ENCODE measurements at regions not wholly inside any gene's neighbourhood (a gene's known extent, or its start where the extent isn't known, plus 50 kb on each side); places are given as distances from the start of the nearest gene placed in this dataset.

DNA sequence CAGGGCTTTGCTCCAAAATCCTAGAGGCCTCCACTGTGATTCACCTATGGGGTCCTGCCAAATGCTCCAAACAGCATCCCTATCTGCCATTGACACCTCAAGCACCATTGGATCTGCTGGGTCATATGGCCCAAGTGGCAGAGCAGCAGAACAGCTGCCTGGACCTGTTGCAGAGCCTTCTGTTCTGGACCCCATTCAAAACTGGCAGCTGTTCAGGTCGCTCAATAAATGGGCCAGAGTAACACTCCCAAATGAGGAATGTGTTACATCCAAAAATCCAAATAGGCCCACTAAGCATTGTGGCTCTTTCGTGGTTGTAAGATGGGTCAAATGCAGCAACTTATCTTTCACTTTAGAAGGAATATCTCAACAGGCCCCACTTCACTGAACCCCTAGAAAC, 783.6 kb downstream of the DCDC2C start:
- no peak for DNase-seq (ENCODE audit: low read depth in 2 of 2)

DNA sequence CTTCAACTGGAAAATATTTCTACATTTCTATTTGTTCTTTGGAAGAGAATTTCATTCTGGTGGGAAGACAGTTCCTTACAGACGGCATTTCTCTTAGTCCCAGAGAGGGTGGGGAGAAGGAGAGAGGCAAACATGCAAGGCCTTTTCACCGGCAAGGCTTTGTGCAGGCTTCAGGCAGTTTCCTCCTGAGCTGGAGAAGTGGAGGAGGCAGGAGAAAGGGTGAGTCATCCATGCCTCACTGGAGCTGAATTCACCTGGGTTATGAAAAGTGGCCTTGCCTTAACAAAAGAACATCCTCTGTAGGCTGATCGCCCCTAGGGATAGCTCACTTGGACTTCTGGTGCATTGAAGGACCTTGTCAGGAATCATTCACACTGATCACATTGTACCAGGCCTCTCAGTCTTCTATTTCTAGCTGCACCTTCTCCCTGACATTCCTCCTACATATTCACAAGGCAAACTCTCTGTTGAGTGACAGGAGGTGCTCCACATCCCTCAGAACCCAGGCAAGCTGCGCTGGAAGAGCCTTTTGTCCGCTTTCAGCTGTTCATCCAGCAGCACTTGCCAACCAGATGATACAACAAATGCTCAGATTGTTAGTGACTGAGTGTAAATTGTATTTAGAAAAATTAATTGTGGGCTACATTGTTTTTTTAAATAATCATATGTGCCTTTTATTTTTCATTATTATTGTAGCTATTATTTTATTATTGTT, 796.1 kb downstream of the DCDC2C start:
- no peak for DNase-seq (ENCODE audit: low read depth in 2 of 2)

DNA sequence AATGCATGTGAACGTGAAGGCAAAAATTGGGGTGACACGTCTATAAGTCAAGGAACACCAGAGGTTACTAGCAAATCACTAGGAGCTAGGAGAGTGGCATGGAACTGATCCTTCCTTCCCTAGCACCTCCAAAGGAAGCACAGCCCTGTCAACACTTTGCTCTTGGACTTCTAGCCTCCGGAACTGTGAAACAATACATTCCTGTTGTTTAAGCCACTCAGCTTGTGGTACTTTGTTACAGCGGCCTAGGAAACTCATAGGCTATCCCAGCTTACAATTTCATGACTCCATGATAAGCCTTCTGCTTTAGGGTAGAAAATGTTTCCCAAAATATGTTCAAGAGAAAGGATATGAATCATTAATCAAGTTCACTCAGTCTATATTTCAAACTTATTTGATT, 798.1 kb downstream of the DCDC2C start:
- DNase-seq (ENCODE audit: low read depth in 2 of 2): no peak

DNA sequence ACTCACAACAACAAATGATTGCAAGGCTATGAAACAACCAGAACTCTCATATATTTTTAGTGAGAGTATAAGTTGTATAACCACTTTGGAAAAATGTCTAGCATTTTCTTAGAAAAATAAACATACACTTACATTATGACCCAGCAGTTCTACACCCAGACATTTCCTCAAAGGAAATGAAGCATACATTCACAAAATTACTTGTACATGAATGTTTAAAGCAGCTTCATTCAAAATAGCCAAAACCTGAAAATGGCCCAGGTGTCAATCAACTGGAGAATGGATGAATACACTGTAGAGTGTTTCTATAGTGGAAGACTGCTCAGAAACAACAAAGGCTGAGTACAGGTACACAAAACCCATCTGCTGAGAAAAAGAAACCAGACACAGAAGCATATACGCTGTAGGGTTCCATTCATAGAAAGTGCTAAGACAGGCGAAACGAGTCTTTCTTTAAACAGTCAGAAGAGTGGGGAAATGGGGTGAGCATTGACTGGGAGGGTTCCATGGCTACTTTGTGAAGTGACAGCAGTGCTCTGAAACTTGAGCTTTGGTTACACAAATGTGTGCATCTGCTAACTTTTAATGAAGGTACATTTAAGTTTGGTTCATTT, 799.0 kb downstream of the DCDC2C start:
- no peak for DNase-seq (ENCODE audit: low read depth in 2 of 2)

DNA sequence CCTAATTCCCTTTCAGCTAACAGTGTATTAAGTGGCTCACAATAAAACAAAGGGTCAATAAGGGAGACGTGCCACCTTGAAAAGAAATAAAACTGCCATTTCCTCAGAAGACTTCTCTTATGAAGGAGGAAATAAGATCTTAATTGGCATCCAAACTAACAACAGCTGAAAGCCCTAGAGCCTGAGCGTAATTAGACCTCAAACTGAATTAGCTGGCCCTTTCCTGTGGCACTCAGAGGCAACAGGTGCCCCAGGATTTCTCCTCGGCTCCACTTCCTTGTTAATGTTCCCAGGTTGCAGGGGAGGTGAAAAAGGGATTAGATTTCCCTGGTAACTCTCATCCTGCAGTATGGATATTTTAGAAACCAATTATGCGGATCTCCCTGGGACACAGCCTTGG, 804.3 kb downstream of the DCDC2C start:
- no peak for DNase-seq (ENCODE audit: low read depth in 2 of 2)

DNA sequence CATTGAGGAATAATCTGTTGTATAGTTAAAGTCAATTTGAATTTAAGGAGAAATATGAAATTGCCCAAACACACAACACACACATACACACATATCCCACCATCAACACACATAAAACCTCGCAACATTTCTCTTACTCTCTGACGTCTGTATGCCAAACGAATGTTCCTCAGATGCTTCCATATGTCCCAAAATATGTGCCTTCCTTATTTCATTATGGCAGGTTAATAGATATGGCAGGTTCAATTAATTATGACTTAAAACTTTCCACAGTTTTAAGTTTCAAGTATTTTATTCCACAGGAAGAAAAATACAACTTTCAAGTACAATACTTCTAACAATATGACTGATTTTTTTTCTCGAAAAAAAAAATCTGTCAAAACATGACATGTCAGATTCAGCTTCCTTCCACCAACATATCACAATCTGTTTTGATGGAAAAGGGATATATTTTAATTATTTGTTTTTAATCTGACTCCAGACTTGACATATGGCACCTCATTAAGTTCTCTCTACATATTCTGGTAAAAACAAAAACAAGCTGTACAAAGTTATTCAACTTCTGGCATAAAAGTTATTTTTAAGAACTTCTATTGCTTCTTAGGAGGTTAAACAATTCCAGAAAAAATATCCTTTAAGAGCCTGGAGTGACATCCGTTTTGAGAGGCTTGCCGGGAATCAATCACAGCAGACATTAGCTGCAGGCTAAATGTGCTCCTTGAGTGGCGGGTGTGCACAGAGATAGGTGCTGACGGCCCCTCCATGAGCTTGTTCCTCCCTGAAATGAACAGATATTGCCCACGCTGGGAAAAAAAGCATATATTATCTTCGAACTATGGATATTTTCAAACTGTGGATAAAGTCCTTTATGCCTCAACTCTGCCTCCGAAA, 812.7 kb downstream of the DCDC2C start:
- no peak for DNase-seq (ENCODE audit: low read depth in 2 of 2)

DNA sequence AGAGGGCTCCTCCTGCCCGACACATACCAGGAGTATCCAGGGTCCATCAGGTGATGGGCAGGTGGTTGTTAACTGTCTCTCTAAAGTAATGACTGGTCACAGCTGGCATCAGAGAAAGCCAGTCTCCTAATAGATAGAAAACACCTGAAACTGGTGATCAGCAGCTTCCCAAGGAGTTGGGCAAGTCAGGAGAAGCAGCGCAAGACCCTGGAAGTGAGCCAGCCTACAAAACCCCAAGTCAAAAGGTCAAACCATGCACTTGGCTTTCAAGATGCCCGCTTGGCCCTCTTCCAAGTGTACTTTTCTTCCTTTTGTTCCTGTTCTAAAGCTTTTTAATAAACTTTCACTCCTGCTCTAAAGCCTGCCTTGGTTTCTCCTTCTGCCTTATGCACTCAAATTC, 815.2 kb downstream of the DCDC2C start:
- no peak for DNase-seq (ENCODE audit: low read depth in 2 of 2)

DNA sequence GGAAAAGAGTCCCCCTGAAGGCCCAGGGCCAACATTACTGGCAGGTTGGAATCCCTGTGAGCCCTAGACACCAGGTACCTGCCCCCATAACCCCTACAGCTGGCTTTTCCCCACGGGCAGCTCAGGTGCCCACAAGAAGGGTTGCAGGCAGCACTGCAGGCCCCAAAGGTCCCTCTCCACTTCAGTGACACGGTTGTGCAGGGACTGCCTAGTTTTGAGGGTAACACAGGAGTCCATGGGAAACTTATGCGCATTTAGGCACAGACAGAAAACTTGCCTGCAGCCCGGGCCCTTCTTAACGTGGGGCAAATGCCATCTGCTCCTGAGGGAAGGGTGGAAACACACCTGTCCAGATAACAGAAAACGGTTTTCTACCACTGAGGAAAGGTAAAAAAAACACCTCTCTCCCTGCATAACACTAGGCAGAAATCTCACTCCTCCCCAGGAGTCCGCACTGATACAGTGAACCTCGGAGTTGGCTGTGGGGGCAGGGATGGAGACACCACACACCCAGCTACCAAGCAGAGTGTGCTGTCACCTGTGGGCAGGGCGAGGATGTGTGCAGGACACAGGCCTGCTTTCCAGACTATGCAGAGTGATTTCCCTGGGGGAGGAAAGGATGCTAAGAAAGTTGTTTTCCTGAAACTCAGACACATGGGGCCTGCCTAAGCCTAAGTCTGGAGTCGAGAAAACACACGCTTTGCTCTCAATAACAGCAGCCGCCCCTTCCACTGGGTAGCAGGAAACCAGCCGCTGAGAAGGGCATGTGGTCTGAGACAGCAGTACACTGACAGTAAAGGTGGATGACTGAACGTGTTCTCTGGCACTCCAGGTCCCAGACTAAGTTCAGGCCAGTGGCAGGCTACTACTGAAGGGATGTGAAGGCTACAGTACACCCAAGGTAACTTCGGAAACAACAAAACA, 819.4 kb downstream of the DCDC2C start:
- no peak for DNase-seq (ENCODE audit: low read depth in 2 of 2)

DNA sequence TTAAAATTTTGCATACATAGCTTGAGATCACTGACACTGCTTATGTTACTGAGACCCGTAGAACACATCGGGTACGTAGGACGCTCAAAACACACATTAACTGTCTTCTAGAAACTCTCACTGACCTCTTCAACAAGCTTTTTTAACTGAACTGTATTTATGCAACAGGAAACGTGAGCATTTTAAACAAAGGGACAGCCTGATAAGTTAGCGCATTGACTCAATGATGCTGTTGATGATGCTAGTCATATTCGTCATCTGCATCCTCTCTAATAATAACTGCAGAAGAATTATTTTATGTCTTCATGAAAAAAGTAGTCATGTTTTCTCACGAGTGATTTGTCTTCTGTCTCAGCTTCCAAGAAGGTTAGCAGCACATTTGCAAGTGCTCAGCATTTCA, 824.0 kb downstream of the DCDC2C start:
- DNase-seq (ENCODE audit: low read depth in 2 of 2): no peak

DNA sequence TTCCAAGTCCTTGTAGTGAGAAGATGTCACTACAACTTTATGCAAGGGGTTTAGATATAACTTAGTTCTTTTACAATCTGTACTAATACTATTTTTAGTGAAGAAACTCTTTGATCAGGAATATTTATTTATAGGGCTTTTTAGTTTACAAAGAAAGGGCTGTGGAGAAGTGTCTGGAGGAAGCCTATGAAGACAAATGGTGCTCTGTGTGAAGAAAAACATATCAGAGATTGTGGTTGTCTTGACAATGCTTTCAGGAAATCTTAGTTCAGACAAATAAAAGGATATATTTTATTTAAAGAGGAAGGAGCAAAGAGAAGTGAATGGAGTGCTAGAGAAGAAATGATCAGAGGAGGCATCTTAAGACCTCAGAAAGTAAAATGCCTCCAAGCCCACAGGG, 824.9 kb downstream of the DCDC2C start:
- no peak for DNase-seq (ENCODE audit: low read depth in 2 of 2)

DNA sequence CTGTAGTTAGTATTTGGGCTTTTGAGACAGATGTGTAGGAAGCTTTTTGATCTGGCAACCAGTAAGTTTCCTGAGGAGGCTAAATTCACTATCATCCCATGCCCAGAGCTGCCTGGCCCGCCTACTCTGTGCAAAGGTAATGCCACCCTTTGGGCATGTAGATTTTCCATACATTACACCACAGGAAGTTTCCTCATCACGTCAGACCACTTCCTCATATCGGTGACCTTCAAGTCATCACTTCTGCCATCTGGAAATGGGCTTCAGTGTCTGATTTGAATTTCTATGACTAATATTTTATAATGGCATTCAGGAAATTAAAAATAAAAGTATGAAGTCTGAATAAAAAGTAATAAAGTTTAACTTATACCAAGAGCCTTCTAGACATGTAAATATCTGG, 825.4 kb downstream of the DCDC2C start:
- no peak for DNase-seq (ENCODE audit: low read depth in 2 of 2)

DNA sequence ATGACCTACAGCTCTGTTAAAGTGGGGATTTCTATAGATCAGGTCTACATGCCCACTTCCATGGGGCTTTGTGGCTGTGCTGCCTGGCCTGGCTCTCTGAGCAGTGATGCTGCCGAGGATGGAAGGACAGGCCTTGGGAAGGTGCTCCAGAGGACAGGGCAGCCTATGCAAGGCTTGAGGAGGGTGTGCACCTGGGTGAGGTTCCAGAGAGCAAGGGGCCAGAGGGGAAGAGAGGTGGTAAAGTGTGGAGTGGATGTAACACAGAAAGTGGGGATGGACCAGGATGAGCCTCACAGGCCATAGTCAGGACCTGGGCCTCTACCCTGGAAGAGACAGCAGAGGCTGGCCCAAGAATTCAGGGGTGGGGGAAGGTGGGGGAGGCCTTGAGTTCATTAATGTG, 826.4 kb downstream of the DCDC2C start:
- DNase-seq (ENCODE audit: low read depth in 2 of 2): no peak

DNA sequence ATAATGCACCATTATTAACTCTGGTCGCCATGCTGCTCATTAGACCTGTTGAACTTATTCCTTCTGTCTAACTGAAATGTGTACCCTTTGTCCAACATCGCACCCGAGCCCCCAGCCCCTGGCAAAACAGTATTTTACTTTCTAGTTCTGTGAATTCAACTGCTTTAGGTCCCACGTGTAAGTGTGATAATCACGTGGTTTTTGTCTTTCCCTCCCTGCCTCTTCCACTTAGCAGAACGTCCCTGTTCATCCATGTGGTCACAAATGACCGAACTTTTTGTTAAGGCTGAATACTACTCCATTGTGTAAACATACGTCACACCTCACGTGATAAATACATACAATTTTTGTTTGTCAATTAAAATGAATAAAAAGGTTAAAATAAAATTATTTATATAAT, 826.9 kb downstream of the DCDC2C start:
- DNase-seq (ENCODE audit: low read depth in 2 of 2): no peak

DNA sequence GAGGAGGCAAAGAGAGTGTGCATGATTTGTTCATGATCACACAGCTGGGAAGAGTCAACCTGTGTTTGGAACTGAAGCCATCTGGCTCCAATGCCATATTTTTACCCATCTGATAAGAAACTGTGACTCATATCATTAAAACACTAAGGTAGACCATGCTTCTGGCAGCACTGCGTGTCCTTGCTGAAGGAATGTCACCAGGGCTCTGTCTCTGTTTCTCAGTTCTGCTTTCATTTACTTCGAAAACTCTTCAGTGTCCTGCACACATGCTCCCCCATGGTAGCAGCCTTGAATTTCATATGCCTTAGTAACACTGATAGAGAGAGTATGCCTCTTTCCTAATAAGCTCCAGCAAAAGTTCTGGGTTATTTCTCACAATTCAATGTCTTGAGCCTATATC, 830.4 kb downstream of the DCDC2C start:
- no peak for DNase-seq (ENCODE audit: low read depth in 2 of 2)

DNA sequence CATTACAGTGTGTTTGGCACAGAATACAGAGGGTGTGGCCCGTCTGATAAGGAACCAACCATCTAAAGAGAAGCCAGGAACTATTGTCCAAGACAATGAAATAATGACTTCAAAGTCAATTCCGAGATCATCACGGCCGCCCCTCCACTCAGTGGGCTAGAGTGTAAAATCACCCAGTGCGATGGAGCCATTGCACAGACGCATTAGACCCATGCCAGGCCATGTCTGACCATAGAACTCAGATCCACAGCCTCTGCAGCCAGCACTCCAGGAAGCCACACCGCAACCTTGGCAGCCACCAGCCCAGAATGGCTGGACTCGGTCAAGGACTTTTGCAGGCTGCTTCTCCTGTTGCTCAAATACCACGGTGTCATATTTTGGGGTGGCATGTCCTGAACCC, 835.7 kb downstream of the DCDC2C start:
- DNase-seq (ENCODE audit: low read depth in 2 of 2): no peak

DNA sequence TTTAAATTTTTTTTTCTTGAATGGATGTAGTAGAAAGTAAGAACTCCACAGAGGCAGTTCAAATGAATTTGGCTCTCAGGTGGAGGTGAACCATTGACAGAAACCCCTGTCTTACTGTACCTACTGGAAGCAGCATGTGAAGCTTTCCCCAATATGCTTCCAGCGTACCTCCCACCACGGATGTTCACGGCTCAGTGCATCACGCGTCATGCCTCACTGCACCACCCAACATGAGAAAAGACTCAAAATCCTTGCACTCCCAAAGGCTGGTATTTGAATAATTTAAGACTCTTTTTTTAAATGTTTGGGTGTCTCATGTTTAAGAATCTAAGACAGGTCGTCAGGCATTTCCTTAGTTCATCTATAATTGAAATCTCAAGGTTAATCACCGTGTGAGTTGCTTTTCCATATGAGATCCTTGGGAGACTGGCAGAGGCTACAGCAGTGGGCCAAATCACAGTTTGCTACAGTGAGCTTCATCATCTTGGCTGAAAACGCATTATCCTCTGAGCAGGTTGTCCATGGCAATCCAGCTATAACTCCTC, 846.4 kb downstream of the DCDC2C start:
- DNase-seq (ENCODE audit: low read depth in 2 of 2): no peak

DNA sequence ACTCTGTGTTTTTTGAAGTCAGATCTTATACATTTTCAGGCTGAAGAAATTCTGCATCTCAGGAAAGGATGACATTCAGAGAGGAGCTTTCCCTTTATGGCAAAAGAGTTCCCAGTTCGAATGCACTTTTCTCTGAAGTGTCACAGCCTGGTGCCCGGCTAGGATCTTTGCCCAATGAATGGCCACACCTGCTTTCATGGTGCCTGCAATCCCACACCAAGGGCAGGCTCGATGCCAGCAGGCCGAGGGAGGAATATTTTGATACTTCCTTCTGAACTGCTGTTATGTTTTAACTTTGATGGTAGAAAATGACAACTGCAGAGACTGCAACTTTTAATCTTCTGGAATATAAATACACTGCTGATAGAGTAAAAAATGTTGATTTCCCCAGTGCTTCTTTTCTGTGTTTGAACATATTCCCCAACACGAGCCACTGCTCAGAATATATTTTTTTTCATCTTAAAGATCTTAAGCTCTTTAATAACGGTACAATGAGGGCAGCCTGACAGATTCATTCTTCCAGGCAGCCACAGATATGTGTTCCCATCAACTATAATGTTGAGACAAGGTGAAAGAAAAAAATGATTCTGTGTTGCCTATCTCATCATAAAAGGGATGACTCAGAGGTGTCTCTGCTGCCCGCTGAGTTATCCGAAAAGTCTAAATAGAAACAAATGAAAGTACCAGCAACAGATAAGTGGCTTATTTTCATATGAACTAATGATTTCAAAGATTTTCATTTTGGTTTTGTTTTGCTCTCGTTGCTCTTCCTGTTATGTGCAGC, 848.5 kb downstream of the DCDC2C start:
- DNase-seq (ENCODE audit: low read depth in 2 of 2): no peak

DNA sequence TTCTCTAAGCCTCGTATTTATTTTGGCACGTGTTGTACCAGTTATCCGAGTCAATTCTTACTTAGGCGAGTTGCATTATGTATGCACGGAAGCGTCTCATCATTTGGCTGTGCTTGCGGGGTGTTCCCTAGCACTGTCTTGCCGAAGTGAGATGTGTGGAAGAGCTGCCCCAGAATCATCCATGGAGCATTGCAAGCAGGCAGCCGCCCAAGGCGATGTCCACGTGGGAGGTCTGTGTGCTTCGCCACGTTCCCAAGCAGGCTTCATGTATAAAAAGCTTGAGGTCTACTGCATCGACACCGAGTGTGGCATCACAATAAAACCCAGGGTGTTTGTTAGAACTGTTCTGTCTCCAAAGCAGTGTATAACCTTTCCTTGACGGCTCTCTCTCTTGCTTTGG, 849.9 kb downstream of the DCDC2C start:
- no peak for DNase-seq (ENCODE audit: low read depth in 2 of 2)

DNA sequence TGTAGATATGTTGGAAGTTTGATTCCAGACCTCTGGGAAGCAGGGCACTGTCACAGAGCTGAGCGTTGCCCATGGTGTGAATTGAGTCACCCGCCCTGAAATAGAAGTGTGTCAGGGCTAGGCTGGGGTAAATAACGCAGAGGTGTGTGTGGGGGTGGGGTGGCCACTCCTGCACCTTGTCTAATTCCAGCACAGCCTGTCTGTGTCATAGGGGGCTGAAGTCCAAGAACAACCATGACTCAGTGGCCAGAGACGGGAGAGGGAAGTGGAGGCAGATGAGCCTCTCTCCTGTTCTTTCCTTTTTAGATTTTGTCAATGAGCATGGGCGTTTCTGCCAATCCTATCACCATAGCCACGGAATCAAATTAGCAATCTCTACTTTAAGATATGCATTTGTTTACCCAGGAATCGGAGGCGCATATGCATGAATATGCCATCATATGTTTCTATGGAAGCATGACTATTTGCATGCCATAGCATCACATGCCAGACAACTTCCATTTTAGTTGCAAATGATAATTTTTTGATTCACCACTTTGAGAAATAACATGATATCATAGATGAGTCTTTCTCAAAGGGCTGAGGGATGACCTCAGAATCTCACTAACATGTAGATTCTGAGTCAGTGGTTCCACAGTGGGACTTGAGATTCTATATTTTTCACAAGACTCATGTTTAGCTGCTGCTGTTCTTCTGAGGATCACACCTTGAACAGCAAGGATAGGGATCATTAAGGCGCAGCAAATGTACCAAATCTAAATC, 852.9 kb downstream of the DCDC2C start:
- no peak for DNase-seq (ENCODE audit: low read depth in 2 of 2)

DNA sequence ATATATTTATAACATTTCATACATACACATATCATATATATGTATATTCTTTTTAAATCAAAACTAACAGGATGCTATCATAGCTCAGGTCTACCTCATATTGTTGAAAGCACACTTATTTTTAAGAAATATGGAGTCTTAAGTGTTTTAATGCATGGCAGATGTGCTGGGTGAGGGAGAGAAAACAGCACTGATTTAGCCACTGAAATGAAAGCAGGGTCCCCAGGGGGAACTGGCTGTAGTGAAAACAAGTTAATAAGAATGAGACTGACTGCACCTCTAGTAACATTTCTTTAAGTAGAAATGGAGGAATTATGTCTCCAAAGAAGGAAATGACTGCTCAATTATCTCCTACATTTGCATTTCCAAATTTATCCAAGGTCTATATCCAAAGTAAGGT, 857.8 kb downstream of the DCDC2C start:
- no peak for DNase-seq (ENCODE audit: low read depth in 2 of 2)

Data from stimulated activated CD4-positive, alpha-beta T cell treated with anti-CD3 and anti-CD28 coated beads, Interleukin-12 subunit alpha, Interleukin-12 subunit beta, amount 100 ng/mL, for 24 hours (primary cell).